ENCODE measurements at regions not wholly inside any gene's neighbourhood (a gene's known extent, or its start where the extent isn't known, plus 50 kb on each side); places are given as distances from the start of the nearest gene placed in this dataset.
"Not testable (repeated sequence)": the region's sequence is repeated elsewhere in the genome, so short reads cannot be mapped to it uniquely, and the experiment has no call there.

GRCh38 chr15:19902388-19902787 lies 639.2 kb downstream of the GOLGA6L6 start:
- not testable (repeated sequence) for TF ChIP-seq BHLHE40 (IDR thresholded peaks at IDR 0.05; ENCODE audit: borderline replicate concordance); TARDBP (IDR thresholded peaks at IDR 0.05); FOXA1 (IDR thresholded peaks at IDR 0.05); SP1 (IDR thresholded peaks at IDR 0.05); FOXK2 (IDR thresholded peaks at IDR 0.05); HDGF (IDR thresholded peaks at IDR 0.05; ENCODE audit: borderline replicate concordance); SUZ12 (IDR thresholded peaks at IDR 0.05); FOXM1 (IDR thresholded peaks at IDR 0.05; ENCODE audit: borderline replicate concordance); ZNF384 (IDR thresholded peaks at IDR 0.05); NFRKB (IDR thresholded peaks at IDR 0.05); ARNT (IDR thresholded peaks at IDR 0.05); ELF4 (IDR thresholded peaks at IDR 0.05)
- TF ChIP-seq, protein P1, sequence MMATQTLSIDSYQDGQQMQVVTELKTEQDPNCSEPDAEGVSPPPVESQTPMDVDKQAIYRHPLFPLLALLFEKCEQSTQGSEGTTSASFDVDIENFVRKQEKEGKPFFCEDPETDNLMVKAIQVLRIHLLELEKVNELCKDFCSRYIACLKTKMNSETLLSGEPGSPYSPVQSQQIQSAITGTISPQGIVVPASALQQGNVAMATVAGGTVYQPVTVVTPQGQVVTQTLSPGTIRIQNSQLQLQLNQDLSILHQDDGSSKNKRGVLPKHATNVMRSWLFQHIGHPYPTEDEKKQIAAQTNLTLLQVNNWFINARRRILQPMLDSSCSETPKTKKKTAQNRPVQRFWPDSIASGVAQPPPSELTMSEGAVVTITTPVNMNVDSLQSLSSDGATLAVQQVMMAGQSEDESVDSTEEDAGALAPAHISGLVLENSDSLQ (IDR thresholded peaks at IDR 0.05), result not testable (repeated sequence)

All from HEK293T (cell line).